Mucosa of descending colon (tissue), 3 donors: ENCODE measurements at regions not wholly inside any gene's neighbourhood (a gene's known extent, or its start where the extent isn't known, plus 50 kb on each side); places are given as distances from the start of the nearest gene placed in this dataset.

ENCODE experiments used
- ATAC-seq: fragments of 200-7000 bp; cut with Tn5 transposase; one replicate; pipeline ENCODE4 v1.9.1; 2020; ENCODE audit warnings: mild to moderate bottlenecking, moderate library complexity
- DNase-seq, 3 donors: peaks; one replicate each; pipeline ENCODE4 v3.0.0-alpha.2; 2020
- H3K36me3 ChIP-seq: fragments of 200-600 bp; one replicate; pipeline ENCODE4 v1.8.0; 2021; ENCODE audit warnings: low read depth, mild to moderate bottlenecking
- H3K4me1 ChIP-seq: fragments of 200-600 bp; one replicate; pipeline ENCODE4 v1.8.0; 2021; ENCODE audit warnings: low read depth, mild to moderate bottlenecking
- H3K4me3 ChIP-seq: fragments of 200-600 bp; one replicate; pipeline ENCODE4 v1.8.0; 2021; ENCODE audit warnings: mild to moderate bottlenecking
- H3K9me3 ChIP-seq: fragments of 200-600 bp; one replicate; pipeline ENCODE4 v1.8.0; 2021; ENCODE audit warnings: mild to moderate bottlenecking
- CTCF ChIP-seq: fragments of 200-600 bp; IDR thresholded peaks from one replicate; pipeline ENCODE4 v1.8.0; 2022; ENCODE audit warnings: antibody characterized with exemption, mild to moderate bottlenecking
- intact Hi-C, 2 donors: fragments of 100-400 bp; cut with DNase I in 1 of 2; cut with micrococcal nuclease in 1 of 2; formaldehyde crosslinking; loops; one replicate each; pipeline versions ENCODE4 v1.11.0 to v1.11.1; 2022; cut with DNase I, micrococcal nuclease
- donor health status: DM: no; HTN: no; CAD: no; lungs with moderate emphysema.
- donor health status: DM: no; HTN: no; CAD: no.
- donor health status: DM: no; HTN: yes; CAD: no.

- Histone ChIP-seq H3K4me3 (no peak overlapping the region), H3K36me3 (no peaks in the 10 kb centered on the region), H3K9me3 (no peaks in the 10 kb centered on the region), H3K4me1 (no peaks in the 10 kb centered on the region)
- DNase-seq (no peak), ATAC-seq (no peak)
- no peak for TF ChIP-seq CTCF
- intact Hi-C loops, result no loop called here
Observed at GRCh38 chr1:79198832-79199231, 192.3 kb upstream of the ADGRL4 start.

- intact Hi-C loops, result no loop called here
- H3K4me3 ChIP-seq, result no peak overlapping the region
- DNase-seq (no peak), ATAC-seq (no peak)
- no peaks in the 10 kb centered on the region for H3K36me3 ChIP-seq
- H3K4me1 ChIP-seq, result no peaks in the 10 kb centered on the region
- H3K9me3 ChIP-seq, result no peaks in the 10 kb centered on the region
- TF ChIP-seq CTCF, result no peak
Observed at GRCh38 chr1:79197421-79197820, 190.9 kb upstream of the ADGRL4 start.

- H3K4me1 ChIP-seq, result no peaks in the 10 kb centered on the region
- no peak overlapping the region for H3K4me3 ChIP-seq
- TF ChIP-seq CTCF, result no peak
- H3K36me3 ChIP-seq, result no peaks in the 10 kb centered on the region
- intact Hi-C loops, result no loop called here
- H3K9me3 ChIP-seq, result no peaks in the 10 kb centered on the region
- DNase-seq (no peak), ATAC-seq (no peak)
Observed at GRCh38 chr1:79196211-79196610, 189.7 kb upstream of the ADGRL4 start.

- intact Hi-C loops, result no loop called here
- DNase-seq (no peak), ATAC-seq (peak; percentile 41)
- no peaks in the 10 kb centered on the region for H3K9me3 ChIP-seq
- TF ChIP-seq CTCF, result no peak
- no peaks in the 10 kb centered on the region for H3K4me1 ChIP-seq
- H3K4me3 ChIP-seq, result no peak overlapping the region
- H3K36me3 ChIP-seq, result no peaks in the 10 kb centered on the region
Observed at GRCh38 chr1:79193211-79194079, 186.9 kb upstream of the ADGRL4 start.

GRCh38 chr1:79190074-79190473 lies 183.5 kb upstream of the ADGRL4 start:
- ATAC-seq, result no peak
- H3K4me3 ChIP-seq, result no peak overlapping the region
- H3K4me1 ChIP-seq, result no peaks in the 10 kb centered on the region
- no peak for TF ChIP-seq CTCF
- intact Hi-C loops, result no loop called here
- no peaks in the 10 kb centered on the region for H3K36me3 ChIP-seq
- DNase-seq, result no peak
- no peaks in the 10 kb centered on the region for H3K9me3 ChIP-seq
